CD14-positive monocyte (primary cell): ENCODE measurements at regions not wholly inside any gene's neighbourhood (a gene's known extent, or its start where the extent isn't known, plus 50 kb on each side); places are given as distances from the start of the nearest gene placed in this dataset.

Source experiments
- DNase-seq, 3 donors: peaks; one replicate each; pipeline ENCODE4 v3.0.0-alpha.2; 2011 to 2022
- H2AFZ ChIP-seq: 2 replicates; pipeline ENCODE4 v1.6.0; 2012; ENCODE audit warnings: mild to moderate bottlenecking, low read depth, low read length, inconsistent platforms; ENCODE audit not compliant: insufficient read depth, poor library complexity, severe bottlenecking
- H3K27ac ChIP-seq, 2 donors: 1 replicate in 1 of 2; 2 replicates in 1 of 2; pipeline ENCODE4 v1.5.1; 2012 to 2013; ENCODE audit warnings: low read length in 2 of 2, control low read depth in 1 of 2, inconsistent platforms in 1 of 2, low read depth in 1 of 2, mild to moderate bottlenecking in 1 of 2
- H3K27me3 ChIP-seq, 2 donors: one replicate each; pipeline versions ENCODE4 v1.6.0 to v1.6.1; 2011 to 2013; ENCODE audit warnings: low read length in 2 of 2; ENCODE audit not compliant: control insufficient read depth in 2 of 2, insufficient read depth in 2 of 2
- H3K36me3 ChIP-seq, 2 donors: replicated peaks in 1 of 2; 1 replicate in 1 of 2; 2 replicates in 1 of 2; pipeline versions ENCODE4 v1.5.1 to v1.6.1; 2012 to 2013; ENCODE audit warnings: low read length in 2 of 2, control low read depth in 1 of 2, inconsistent platforms in 1 of 2, mild to moderate bottlenecking in 1 of 2; ENCODE audit not compliant: insufficient read depth in 2 of 2, control insufficient read depth in 1 of 2
- H3K4me1 ChIP-seq, 2 donors: 1 replicate in 1 of 2; 2 replicates in 1 of 2; pipeline versions ENCODE4 v1.5.1 to v1.6.1; 2012 to 2013; ENCODE audit warnings: low read length in 2 of 2, control low read depth in 1 of 2, inconsistent platforms in 1 of 2, mild to moderate bottlenecking in 1 of 2, moderate library complexity in 1 of 2; ENCODE audit not compliant: insufficient read depth in 2 of 2, control insufficient read depth in 1 of 2
- H3K4me2 ChIP-seq: replicated peaks from 2 replicates; pipeline ENCODE3; 2012; ENCODE audit warnings: low read length, moderate library complexity, mild to moderate bottlenecking; ENCODE audit not compliant: poor library complexity, severe bottlenecking; ENCODE audit errors: extremely low read depth
- H3K4me3 ChIP-seq, 3 experiments: fragments of 200-600 bp in 1 of 3; sonication (generic) in 1 of 3; replicated peaks in 1 of 3; 1 replicate in 2 of 3; 2 replicates in 1 of 3; pipeline ENCODE4 v1.5.1; 2011 to 2013; ENCODE audit warnings: low read length in 3 of 3, mild to moderate bottlenecking in 3 of 3, control low read depth in 2 of 3, low read depth in 2 of 3, inconsistent platforms in 1 of 3, moderate library complexity in 1 of 3
- H3K79me2 ChIP-seq: 2 replicates; pipeline ENCODE4 v1.6.0; 2012; ENCODE audit warnings: mild to moderate bottlenecking, control low read depth, inconsistent platforms, low read length, moderate library complexity; ENCODE audit not compliant: insufficient read depth
- H3K9ac ChIP-seq: 2 replicates; pipeline ENCODE4 v1.6.0; 2017; ENCODE audit warnings: low read length, mild to moderate bottlenecking; ENCODE audit not compliant: insufficient read depth, poor library complexity, severe bottlenecking
- H3K9me3 ChIP-seq, 2 donors: replicated peaks in 1 of 2; 1 replicate in 1 of 2; 2 replicates in 1 of 2; pipeline versions ENCODE4 v1.5.1 to v1.6.1; 2012 to 2013; ENCODE audit warnings: low read length in 2 of 2, control low read depth in 1 of 2; ENCODE audit not compliant: control insufficient read depth in 1 of 2, insufficient read depth in 1 of 2
- H4K20me1 ChIP-seq: 2 replicates; pipeline ENCODE4 v1.6.0; 2012; ENCODE audit warnings: mild to moderate bottlenecking, low read length, control low read depth, moderate library complexity; ENCODE audit not compliant: insufficient read depth
- H3K27ac Mint-ChIP-seq, 7 donors: one replicate each; pipeline ENCODE4 v1.8.0; 2020; ENCODE audit warnings: mild to moderate bottlenecking in 7 of 7, mixed read lengths in 7 of 7, moderate library complexity in 6 of 7, inconsistent platforms in 2 of 7
- H3K27me3 Mint-ChIP-seq, 3 donors: one replicate each; pipeline ENCODE4 v1.8.0; 2021 to 2022; ENCODE audit warnings: low read depth in 3 of 3, mild to moderate bottlenecking in 3 of 3, mixed read lengths in 3 of 3, moderate library complexity in 3 of 3, inconsistent platforms in 1 of 3
- H3K36me3 Mint-ChIP-seq, 2 donors: one replicate each; pipeline ENCODE4 v1.8.0; 2020; ENCODE audit warnings: mixed read lengths in 2 of 2, inconsistent platforms in 1 of 2, mild to moderate bottlenecking in 1 of 2
- H3K4me1 Mint-ChIP-seq: one replicate; pipeline ENCODE4 v1.8.0; 2020; ENCODE audit warnings: mild to moderate bottlenecking, mixed read lengths
- H3K4me3 Mint-ChIP-seq, 2 donors: one replicate each; pipeline ENCODE4 v1.8.0; 2020; ENCODE audit warnings: mild to moderate bottlenecking in 2 of 2, mixed read lengths in 2 of 2, moderate library complexity in 1 of 2
- H3K9me3 Mint-ChIP-seq, 7 donors: one replicate each; pipeline ENCODE4 v1.8.0; 2020 to 2022; ENCODE audit warnings: mixed read lengths in 7 of 7, mild to moderate bottlenecking in 6 of 7, moderate library complexity in 6 of 7, inconsistent platforms in 2 of 7
- CTCF ChIP-seq: fragments of 200-600 bp; IDR thresholded peaks from one replicate; pipeline ENCODE4 v1.8.0; 2022; ENCODE audit warnings: antibody characterized with exemption, mild to moderate bottlenecking
- WGBS: methylation state at CpG from one replicate; pipeline ENCODE4 v1.1.5; 2013; ENCODE audit warnings: missing lambda C conversion rate; ENCODE audit not compliant: insufficient coverage; 5-methylcytosine and 5-hydroxymethylcytosine counted together
- intact Hi-C, 2 donors: fragments of 100-400 bp; cut with micrococcal nuclease; formaldehyde crosslinking; loops; one replicate each; pipeline versions ENCODE4 v1.15.0 to v1.15.1; 2023

GRCh38 chr5:44446399-44446798 is 57.2 kb upstream of the FGF10 start:
- H3K27ac Mint-ChIP-seq = no peak overlapping the region
- H3K9ac ChIP-seq = no peak overlapping the region
- no peaks in the 10 kb centered on the region for H3K4me1 Mint-ChIP-seq
- peaks cover 0 to 6% (median 2%) of the 10 kb centered on the region in 7 donors for H3K9me3 Mint-ChIP-seq
- H2AFZ ChIP-seq = no peak overlapping the region
- H3K4me2 ChIP-seq = no peak overlapping the region
- no peaks in the 10 kb centered on the region for H4K20me1 ChIP-seq
- no peak overlapping the region for H3K4me3 Mint-ChIP-seq
- no peaks in the 10 kb centered on the region for H3K27me3 ChIP-seq
- TF ChIP-seq CTCF = no peak
- no peaks in the 10 kb centered on the region for H3K4me1 ChIP-seq
- no peak overlapping the region for H3K27ac ChIP-seq
- no peaks in the 10 kb centered on the region for H3K36me3 ChIP-seq
- H3K4me3 ChIP-seq = no peak overlapping the region
- H3K9me3 ChIP-seq = peaks cover 0 to 4% of the 10 kb centered on the region in 2 donors
- intact Hi-C loops = no loop called here
- no peaks in the 10 kb centered on the region for H3K36me3 Mint-ChIP-seq
- peaks cover 0 to 3% (median 0%) of the 10 kb centered on the region in 3 donors for H3K27me3 Mint-ChIP-seq
- no peak for DNase-seq
- H3K79me2 ChIP-seq = no peaks in the 10 kb centered on the region

GRCh38 chr5:44443172-44443571 is 54.0 kb upstream of the FGF10 start:
- no peak for DNase-seq
- TF ChIP-seq CTCF = no peak
- no peaks in the 10 kb centered on the region for H3K79me2 ChIP-seq
- intact Hi-C loops = no loop called here
- H3K36me3 ChIP-seq = no peaks in the 10 kb centered on the region
- H3K4me2 ChIP-seq = no peak overlapping the region
- no peaks in the 10 kb centered on the region for H3K9me3 ChIP-seq
- Mint-ChIP-seq H3K27me3 (no peaks in the 10 kb centered on the region), H3K36me3 (no peaks in the 10 kb centered on the region), H3K4me1 (no peaks in the 10 kb centered on the region), H3K4me3 (no peak overlapping the region), H3K9me3 (peaks cover 0 to 4% (median 0%) of the 10 kb centered on the region in 7 donors), H3K27ac (no peak overlapping the region)
- H3K4me1 ChIP-seq = no peaks in the 10 kb centered on the region
- H3K27me3 ChIP-seq = no peaks in the 10 kb centered on the region
- WGBS = no CpG with 5 or more reads among the region's 2 CpGs
- H2AFZ ChIP-seq = no peak overlapping the region
- H3K4me3 ChIP-seq = no peak overlapping the region
- H3K9ac ChIP-seq = no peak overlapping the region
- no peak overlapping the region for H3K27ac ChIP-seq
- H4K20me1 ChIP-seq = no peaks in the 10 kb centered on the region
